DOHH2 (cell line): ENCODE measurements at regions not wholly inside any gene's neighbourhood (a gene's known extent, or its start where the extent isn't known, plus 50 kb on each side); places are given as distances from the start of the nearest gene placed in this dataset.

ENCODE experiments used
- EZH2phosphoT487 ChIP-seq: fragments of 200-600 bp; sonication (generic); IDR thresholded peaks from 2 replicates; pipeline ENCODE4 v1.6.1; 2017; ENCODE audit warnings: borderline replicate concordance, mild to moderate bottlenecking, antibody characterized with exemption, low read length, moderate library complexity, mixed read lengths
- TF ChIP-seq, protein P1 (sequence below): fragments of 200-600 bp; sonication (generic); IDR thresholded peaks from one replicate; pipeline ENCODE4 v1.5.1; 2014; ENCODE audit warnings: antibody characterized with exemption, mild to moderate bottlenecking, low read depth, low read length; ENCODE audit not compliant: poor library complexity, severe bottlenecking

DNA sequence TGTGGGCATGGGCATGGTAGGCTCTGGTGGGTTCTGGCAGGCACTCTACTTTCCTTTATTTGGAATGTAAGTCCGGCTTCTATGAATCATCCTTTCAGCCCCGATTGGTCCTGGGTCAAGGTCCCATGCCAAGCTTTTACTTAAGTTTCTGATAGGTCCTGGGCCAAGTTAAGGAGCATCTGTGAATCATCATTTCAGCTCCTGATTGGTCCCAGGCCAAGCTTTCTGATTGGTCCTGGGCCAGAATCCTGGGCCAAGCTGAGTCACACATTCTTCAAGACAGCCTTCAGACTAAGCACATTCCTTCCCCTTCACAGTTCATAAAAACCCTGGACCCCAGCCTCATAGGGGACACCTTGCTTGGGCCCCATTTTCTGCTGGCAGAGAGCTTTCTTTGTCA, 231.0 kb upstream of the EYS start:
- TF ChIP-seq, protein P1, sequence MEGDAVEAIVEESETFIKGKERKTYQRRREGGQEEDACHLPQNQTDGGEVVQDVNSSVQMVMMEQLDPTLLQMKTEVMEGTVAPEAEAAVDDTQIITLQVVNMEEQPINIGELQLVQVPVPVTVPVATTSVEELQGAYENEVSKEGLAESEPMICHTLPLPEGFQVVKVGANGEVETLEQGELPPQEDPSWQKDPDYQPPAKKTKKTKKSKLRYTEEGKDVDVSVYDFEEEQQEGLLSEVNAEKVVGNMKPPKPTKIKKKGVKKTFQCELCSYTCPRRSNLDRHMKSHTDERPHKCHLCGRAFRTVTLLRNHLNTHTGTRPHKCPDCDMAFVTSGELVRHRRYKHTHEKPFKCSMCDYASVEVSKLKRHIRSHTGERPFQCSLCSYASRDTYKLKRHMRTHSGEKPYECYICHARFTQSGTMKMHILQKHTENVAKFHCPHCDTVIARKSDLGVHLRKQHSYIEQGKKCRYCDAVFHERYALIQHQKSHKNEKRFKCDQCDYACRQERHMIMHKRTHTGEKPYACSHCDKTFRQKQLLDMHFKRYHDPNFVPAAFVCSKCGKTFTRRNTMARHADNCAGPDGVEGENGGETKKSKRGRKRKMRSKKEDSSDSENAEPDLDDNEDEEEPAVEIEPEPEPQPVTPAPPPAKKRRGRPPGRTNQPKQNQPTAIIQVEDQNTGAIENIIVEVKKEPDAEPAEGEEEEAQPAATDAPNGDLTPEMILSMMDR = no peak
- TF ChIP-seq EZH2phosphoT487 = no peak
